ENCODE measurements at regions not wholly inside any gene's neighbourhood (a gene's known extent, or its start where the extent isn't known, plus 50 kb on each side); places are given as distances from the start of the nearest gene placed in this dataset.

DNA sequence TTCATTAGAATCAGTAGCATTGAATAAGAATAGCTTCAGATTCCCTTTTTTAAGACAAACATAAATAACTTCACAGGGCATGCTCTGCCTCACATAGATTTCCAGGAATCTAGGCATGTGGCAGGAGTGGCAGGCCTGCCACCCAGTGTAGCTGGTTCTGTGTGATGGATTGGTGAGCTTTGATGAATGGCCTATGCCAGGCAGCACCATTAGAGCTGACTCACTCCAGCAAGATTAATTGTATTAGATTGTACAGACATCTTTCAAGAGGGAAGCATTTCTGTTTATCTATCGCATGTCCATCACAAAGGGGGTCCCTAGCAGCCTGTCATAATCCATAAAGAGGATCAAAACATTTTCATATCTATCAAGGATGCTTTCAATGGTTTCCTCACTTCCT, 71.9 kb downstream of the NAA11 start:
- no peak overlapping the region for H3K23ac ChIP-seq (ENCODE audit: insufficient read length, low read depth, low read length)
- no peak overlapping the region for H3K9ac ChIP-seq (ENCODE audit: extremely low read depth, insufficient read length, low read length)
- peaks cover 2 to 3% of the 10 kb centered on the region in 2 experiments; a peak in 3 of 4 replicates for H3K4me1 Mint-ChIP-seq
- no peak overlapping the region for H3K4me3 Mint-ChIP-seq
- no peak overlapping the region for H3K27ac ChIP-seq (ENCODE audit: insufficient read length, low read depth, low read length)
- H4K5ac ChIP-seq (ENCODE audit: insufficient read length, low read depth, low read length) = no peak overlapping the region
- no peak overlapping the region for H2BK120ac ChIP-seq (ENCODE audit: low read depth, low read length, poor library complexity, severe bottlenecking)
- H4K20me1 ChIP-seq (ENCODE audit: control insufficient read depth, insufficient read depth, insufficient read length) = no peaks in the 10 kb centered on the region
- no peak overlapping the region for H2BK15ac ChIP-seq (ENCODE audit: low read depth, low read length)
- H3K9me3 Mint-ChIP-seq = peaks cover 0 to 7% of the 10 kb centered on the region in 2 experiments; a peak in 2 of 5 replicates
- H3K9me3 ChIP-seq (ENCODE audit: control insufficient read depth, low read depth, low read length) = no peaks in the 10 kb centered on the region
- H2AFZ ChIP-seq (ENCODE audit: low read length) = no peak overlapping the region
- H3K27ac Mint-ChIP-seq = no peak overlapping the region
- no CpG with 5 or more reads among the region's 1 CpG for WGBS (ENCODE audit: extremely low coverage, insufficient read length, low lambda C conversion rate)
- H2BK20ac ChIP-seq (ENCODE audit: low read depth, low read length, poor library complexity, severe bottlenecking) = no peak overlapping the region
- H3K27me3 ChIP-seq (ENCODE audit: insufficient read depth, low read length) = no peaks in the 10 kb centered on the region
- H3K4me1 ChIP-seq (ENCODE audit: insufficient read depth, low read length) = no peaks in the 10 kb centered on the region
- no peak overlapping the region for H4K8ac ChIP-seq (replicated peaks; ENCODE audit: insufficient read length, low read depth, low read length)
- no peak overlapping the region for H2BK12ac ChIP-seq (ENCODE audit: insufficient read length, low read depth, low read length)
- H4K91ac ChIP-seq (ENCODE audit: insufficient read length, low read depth, low read length) = no peak overlapping the region
- no peak overlapping the region for H2AK5ac ChIP-seq (ENCODE audit: insufficient read length, low read length)
- TF ChIP-seq, protein P1, sequence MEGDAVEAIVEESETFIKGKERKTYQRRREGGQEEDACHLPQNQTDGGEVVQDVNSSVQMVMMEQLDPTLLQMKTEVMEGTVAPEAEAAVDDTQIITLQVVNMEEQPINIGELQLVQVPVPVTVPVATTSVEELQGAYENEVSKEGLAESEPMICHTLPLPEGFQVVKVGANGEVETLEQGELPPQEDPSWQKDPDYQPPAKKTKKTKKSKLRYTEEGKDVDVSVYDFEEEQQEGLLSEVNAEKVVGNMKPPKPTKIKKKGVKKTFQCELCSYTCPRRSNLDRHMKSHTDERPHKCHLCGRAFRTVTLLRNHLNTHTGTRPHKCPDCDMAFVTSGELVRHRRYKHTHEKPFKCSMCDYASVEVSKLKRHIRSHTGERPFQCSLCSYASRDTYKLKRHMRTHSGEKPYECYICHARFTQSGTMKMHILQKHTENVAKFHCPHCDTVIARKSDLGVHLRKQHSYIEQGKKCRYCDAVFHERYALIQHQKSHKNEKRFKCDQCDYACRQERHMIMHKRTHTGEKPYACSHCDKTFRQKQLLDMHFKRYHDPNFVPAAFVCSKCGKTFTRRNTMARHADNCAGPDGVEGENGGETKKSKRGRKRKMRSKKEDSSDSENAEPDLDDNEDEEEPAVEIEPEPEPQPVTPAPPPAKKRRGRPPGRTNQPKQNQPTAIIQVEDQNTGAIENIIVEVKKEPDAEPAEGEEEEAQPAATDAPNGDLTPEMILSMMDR (conservative IDR thresholded peaks at IDR 0.05) = no peak
- H3T11ph ChIP-seq (ENCODE audit: low read length) = no peak overlapping the region
- DNase-seq = no peak
- no peak overlapping the region for H3K56ac ChIP-seq (ENCODE audit: insufficient read length, low read depth, low read length)
- no peaks in the 10 kb centered on the region for H3K79me1 ChIP-seq (ENCODE audit: insufficient read depth, low read depth, low read length, poor library complexity, severe bottlenecking)
- H3K23me2 ChIP-seq (ENCODE audit: insufficient read length, low read depth, low read length, poor library complexity, severe bottlenecking) = no peaks in the 10 kb centered on the region
- no peak overlapping the region for H3K18ac ChIP-seq (ENCODE audit: insufficient read length, low read depth, low read length)
- H3K14ac ChIP-seq (ENCODE audit: insufficient read depth, low read length) = no peak overlapping the region
- no peak overlapping the region for H3K4ac ChIP-seq (ENCODE audit: low read depth, low read length)
- H3K4me2 ChIP-seq (ENCODE audit: insufficient read depth, insufficient read length, low read length) = no peak overlapping the region
- no peaks in the 10 kb centered on the region for H3K79me2 ChIP-seq (ENCODE audit: insufficient read depth, low read length)
- no peaks in the 10 kb centered on the region for H3K27me3 Mint-ChIP-seq (ENCODE audit: low read depth)
- no peak overlapping the region for H2BK5ac ChIP-seq (ENCODE audit: insufficient read length, low read length)
- no peaks in the 10 kb centered on the region; a peak in 2 of 7 replicates for H3K36me3 Mint-ChIP-seq (ENCODE audit: insufficient read depth in 1 of 3, low read depth in 3 of 3)

Measured in H9 (cell line).